Keratinocyte (primary cell): ENCODE measurements at regions not wholly inside any gene's neighbourhood (a gene's known extent, or its start where the extent isn't known, plus 50 kb on each side); places are given as distances from the start of the nearest gene placed in this dataset.

Experiments used
- DNase-seq: peaks from one replicate; pipeline ENCODE4 v3.0.0-alpha.2; 2011; ENCODE audit warnings: low read depth, missing footprints, low spot score
- FAIRE-seq: peaks from 2 replicates; lab custom pipeline; 2011; peaks lifted over from hg19 to GRCh38; lab: Jason Lieb, UNC
- H2AFZ ChIP-seq: 2 replicates; pipeline ENCODE4 v1.6.0; 2012; ENCODE audit warnings: low read length, control low read depth, inconsistent platforms; ENCODE audit not compliant: control insufficient read depth
- H3K27ac ChIP-seq: 2 replicates; pipeline ENCODE4 v1.5.1; 2011; ENCODE audit warnings: low read length; ENCODE audit not compliant: control insufficient read depth, insufficient read depth
- H3K27me3 ChIP-seq: 3 replicates; pipeline ENCODE4 v1.6.0; 2011; ENCODE audit warnings: low read length; ENCODE audit not compliant: control insufficient read depth, insufficient read depth; ENCODE audit errors: extremely low read depth
- H3K36me3 ChIP-seq, 2 experiments: 2 replicates in 1 of 2; 3 replicates in 1 of 2; pipeline ENCODE4 v1.5.1; 2011; ENCODE audit warnings: low read length in 2 of 2, mild to moderate bottlenecking in 1 of 2; ENCODE audit not compliant: control insufficient read depth in 2 of 2, insufficient read depth in 2 of 2; ENCODE audit errors: extremely low read depth in 1 of 2
- H3K4me1 ChIP-seq: 3 replicates; pipeline ENCODE4 v1.5.1; 2011; ENCODE audit warnings: low read length; ENCODE audit not compliant: control insufficient read depth, insufficient read depth; ENCODE audit errors: extremely low read depth
- H3K4me2 ChIP-seq: 3 replicates; pipeline ENCODE4 v1.6.0; 2011; ENCODE audit warnings: low read depth, low read length; ENCODE audit not compliant: control insufficient read depth, insufficient read depth; ENCODE audit errors: extremely low read depth
- H3K4me3 ChIP-seq, 3 experiments: fragments of 200-600 bp in 1 of 3; sonication (generic) in 1 of 3; 2 replicates in 2 of 3; 3 replicates in 1 of 3; pipeline ENCODE4 v1.5.1; 2011 to 2016; ENCODE audit warnings: low read length in 3 of 3, mild to moderate bottlenecking in 3 of 3, control low read depth in 2 of 3, inconsistent platforms in 1 of 3, low read depth in 1 of 3, mixed read lengths in 1 of 3, mixed run types in 1 of 3, moderate library complexity in 1 of 3; ENCODE audit not compliant: control insufficient read depth in 2 of 3, insufficient read depth in 2 of 3; ENCODE audit errors: extremely low read depth in 1 of 3
- H3K79me2 ChIP-seq: 2 replicates; pipeline ENCODE4 v1.6.0; 2012; ENCODE audit warnings: low read length; ENCODE audit not compliant: control insufficient read depth, insufficient read depth
- H3K9ac ChIP-seq: 3 replicates; pipeline ENCODE4 v1.6.0; 2011; ENCODE audit warnings: low read length; ENCODE audit not compliant: control insufficient read depth, insufficient read depth; ENCODE audit errors: extremely low read depth
- H3K9me1 ChIP-seq: 3 replicates; pipeline ENCODE4 v1.6.0; 2011; ENCODE audit warnings: low read length; ENCODE audit not compliant: control insufficient read depth, insufficient read depth; ENCODE audit errors: extremely low read depth
- H3K9me3 ChIP-seq: 2 replicates; pipeline ENCODE4 v1.5.1; 2012; ENCODE audit warnings: low read depth, low read length; ENCODE audit not compliant: control insufficient read depth
- H4K20me1 ChIP-seq: 3 replicates; pipeline ENCODE4 v1.6.0; 2011; ENCODE audit warnings: low read length; ENCODE audit not compliant: control insufficient read depth, insufficient read depth; ENCODE audit errors: extremely low read depth
- CTCF ChIP-seq, 3 experiments: IDR thresholded peaks in 1 of 3; conservative IDR thresholded peaks in 1 of 3; optimal IDR thresholded peaks in 1 of 3; 2 replicates in 2 of 3; 3 replicates in 1 of 3; pipeline versions ENCODE3 to v1.5.1; 2011; ENCODE audit warnings: low read length in 3 of 3, mild to moderate bottlenecking in 3 of 3, moderate library complexity in 2 of 3, control low read depth in 1 of 3, inconsistent platforms in 1 of 3; ENCODE audit not compliant: insufficient read depth in 2 of 3; ENCODE audit errors: extremely low read depth in 1 of 3
- EZH2 ChIP-seq: IDR thresholded peaks from one replicate; pipeline ENCODE4 v1.6.1; 2012; ENCODE audit warnings: inconsistent platforms, mild to moderate bottlenecking, low read length, moderate library complexity
- dilution Hi-C: fragments of 300-500 bp; cut with MboI; formaldehyde crosslinking; loops from one replicate; pipeline ENCODE4 v1.7.0; 2020; ENCODE audit warnings: low sequenced_read_pairs; ENCODE audit not compliant: extremely low pct_ligation_motif_present

DNA sequence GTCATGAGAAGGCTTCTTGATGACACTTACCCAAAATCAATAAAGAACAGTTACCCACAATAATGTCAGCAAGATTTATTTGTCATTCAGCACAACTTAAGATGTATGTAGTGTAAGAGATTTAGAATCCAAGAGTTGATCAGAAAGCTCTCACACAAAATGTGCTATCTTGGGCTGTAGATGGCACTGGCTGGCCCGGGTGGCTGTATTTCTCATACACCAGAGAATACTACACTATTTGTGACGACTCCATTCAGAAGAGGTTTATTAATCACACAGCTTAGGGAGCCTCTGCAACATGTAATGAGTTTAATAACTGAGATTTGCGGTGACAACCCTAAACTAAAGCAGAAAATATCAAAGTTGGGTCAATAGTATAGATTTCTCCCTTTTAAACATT is 530.4 kb upstream of the KLHL29 start:
- dilution Hi-C loops: no loop called here
- Histone ChIP-seq H3K4me1 (no peaks in the 10 kb centered on the region), H3K79me2 (no peaks in the 10 kb centered on the region), H3K27me3 (no peaks in the 10 kb centered on the region), H4K20me1 (no peaks in the 10 kb centered on the region), H3K27ac (no peak overlapping the region), H3K36me3 (no peaks in the 10 kb centered on the region), H2AFZ (no peak overlapping the region), H3K4me3 (no peak overlapping the region), H3K9ac (no peak overlapping the region), H3K4me2 (no peak overlapping the region), H3K9me1 (no peaks in the 10 kb centered on the region), H3K9me3 (no peaks in the 10 kb centered on the region)
- DNase-seq: no peak
- no peak for FAIRE-seq
- TF ChIP-seq EZH2 (no peak), CTCF (optimal IDR thresholded peaks at IDR 0.05 in 1 of 3, IDR thresholded peaks at IDR 0.05 in 1 of 3, conservative IDR thresholded peaks at IDR 0.05 in 1 of 3; ENCODE audit: extremely low read depth in 1 of 3, insufficient read depth in 2 of 3, low read length in 3 of 3) (no peak)

DNA sequence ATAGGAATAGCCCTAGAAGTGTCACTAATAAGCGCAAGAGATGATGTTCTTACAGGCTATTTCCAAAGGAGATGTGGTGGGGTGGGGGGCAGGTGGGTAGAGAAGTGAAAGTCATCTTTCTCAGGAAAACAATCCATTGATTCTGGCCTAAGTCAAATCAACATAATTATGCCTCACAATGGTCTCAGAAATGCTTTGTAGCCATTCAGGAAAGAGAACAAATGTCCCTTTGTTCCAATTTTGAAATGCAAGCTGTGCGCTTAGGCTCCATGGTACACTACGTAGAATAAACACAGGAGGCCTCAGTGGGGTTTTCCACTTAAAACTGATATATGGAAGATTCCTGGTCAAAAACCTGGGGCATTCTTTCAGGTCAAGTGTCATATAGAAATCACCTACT is 529.9 kb upstream of the KLHL29 start:
- Histone ChIP-seq H3K4me2 (no peak overlapping the region), H2AFZ (no peak overlapping the region), H3K9me1 (no peaks in the 10 kb centered on the region), H3K9me3 (no peaks in the 10 kb centered on the region), H3K4me1 (no peaks in the 10 kb centered on the region), H4K20me1 (no peaks in the 10 kb centered on the region), H3K27ac (no peak overlapping the region), H3K27me3 (no peaks in the 10 kb centered on the region), H3K9ac (no peak overlapping the region), H3K79me2 (no peaks in the 10 kb centered on the region), H3K4me3 (no peak overlapping the region), H3K36me3 (no peaks in the 10 kb centered on the region)
- DNase-seq (no peak), FAIRE-seq (no peak)
- no peak for TF ChIP-seq EZH2
- TF ChIP-seq CTCF (optimal IDR thresholded peaks at IDR 0.05 in 1 of 3, IDR thresholded peaks at IDR 0.05 in 1 of 3, conservative IDR thresholded peaks at IDR 0.05 in 1 of 3; ENCODE audit: extremely low read depth in 1 of 3, insufficient read depth in 2 of 3, low read length in 3 of 3): no peak
- dilution Hi-C loops: no loop called here
